B cell (primary cell): ENCODE measurements at regions not wholly inside any gene's neighbourhood (a gene's known extent, or its start where the extent isn't known, plus 50 kb on each side); places are given as distances from the start of the nearest gene placed in this dataset.

ENCODE experiments used
- ATAC-seq: fragments of 200-7000 bp; cut with Tn5 transposase; one replicate; pipeline ENCODE4 v1.10.0; 2021; ENCODE audit warnings: low read depth, mild to moderate bottlenecking, moderate number of reproducible peaks, moderate library complexity
- CTCF ChIA-PET: fragments of 350-600 bp; sonication (Branson Sonifier 250); formaldehyde crosslinking; loops from one replicate; lab custom pipeline; 2021; ENCODE audit warnings: antibody characterized with exemption, inconsistent platforms; lab: Charles Lee
- POLR2A ChIA-PET: fragments of 350-600 bp; sonication (Branson Sonifier 250); formaldehyde crosslinking; loops from one replicate; lab custom pipeline; 2021; ENCODE audit warnings: antibody characterized with exemption; lab: Charles Lee
- DNase-seq: peaks from one replicate; pipeline ENCODE4 v3.0.0; 2013
- H2AFZ ChIP-seq: 2 replicates; pipeline ENCODE4 v1.6.1; 2012; ENCODE audit warnings: mild to moderate bottlenecking, low read depth, low read length; ENCODE audit not compliant: insufficient read depth, poor library complexity, severe bottlenecking
- H3K27ac ChIP-seq, 2 donors: 1 replicate in 1 of 2; 2 replicates in 1 of 2; pipeline ENCODE4 v1.5.1; 2012 to 2013; ENCODE audit warnings: low read length in 2 of 2, mild to moderate bottlenecking in 2 of 2, moderate library complexity in 1 of 2
- H3K27me3 ChIP-seq, 4 experiments: fragments of 200-600 bp in 1 of 4; sonication (generic) in 1 of 4; replicated peaks in 1 of 4; 1 replicate in 2 of 4; 2 replicates in 2 of 4; pipeline versions ENCODE4 v1.6.1 to v1.7.0; 2013 to 2016; ENCODE audit warnings: low read length in 3 of 4, mild to moderate bottlenecking in 2 of 4, mixed read lengths in 1 of 4, moderate library complexity in 1 of 4; ENCODE audit not compliant: insufficient read depth in 4 of 4, control insufficient read depth in 3 of 4; ENCODE audit errors: control extremely low read depth in 1 of 4
- H3K36me3 ChIP-seq, 2 experiments: replicated peaks in 1 of 2; 1 replicate in 1 of 2; 2 replicates in 1 of 2; pipeline versions ENCODE4 v1.6.1 to v1.7.1; 2013; ENCODE audit warnings: low read length in 1 of 2; ENCODE audit not compliant: insufficient read depth in 2 of 2, control insufficient read depth in 1 of 2; ENCODE audit errors: control extremely low read depth in 1 of 2, extremely low read depth in 1 of 2
- H3K4me1 ChIP-seq, 2 donors: fragments of 200-600 bp in 1 of 2; sonication (generic) in 1 of 2; 1 replicate in 1 of 2; 2 replicates in 1 of 2; pipeline versions ENCODE4 v1.5.1 to v1.6.1; 2013 to 2017; ENCODE audit warnings: low read length in 2 of 2; ENCODE audit not compliant: control insufficient read depth in 2 of 2, insufficient read depth in 2 of 2
- H3K4me2 ChIP-seq: replicated peaks from 2 replicates; pipeline ENCODE3; 2012; ENCODE audit warnings: mild to moderate bottlenecking, low read depth, low read length; ENCODE audit not compliant: poor library complexity, severe bottlenecking
- H3K4me3 ChIP-seq, 5 experiments: fragments of 200-600 bp in 1 of 5; sonication (generic) in 1 of 5; 1 replicate in 3 of 5; 2 replicates in 2 of 5; pipeline versions ENCODE4 v1.5.1 to v1.7.0; 2011 to 2016; ENCODE audit warnings: low read length in 4 of 5, mild to moderate bottlenecking in 4 of 5, low read depth in 2 of 5, control low read depth in 1 of 5, moderate library complexity in 1 of 5; ENCODE audit not compliant: insufficient read depth in 1 of 5; ENCODE audit errors: control extremely low read depth in 1 of 5, extremely low read depth in 1 of 5
- H3K79me2 ChIP-seq: fragments of 200-600 bp; sonication (generic); one replicate; pipeline ENCODE4 v1.6.0; 2016; ENCODE audit warnings: low read length; ENCODE audit not compliant: control insufficient read depth, insufficient read depth
- H3K9ac ChIP-seq: fragments of 200-600 bp; sonication (generic); 2 replicates; pipeline ENCODE4 v1.6.1; 2017; ENCODE audit warnings: mild to moderate bottlenecking, low read length, moderate library complexity
- H3K9me3 ChIP-seq, 3 donors: one replicate each; pipeline versions ENCODE4 v1.6.1 to v1.7.1; 2013; ENCODE audit warnings: low read length in 2 of 3; ENCODE audit not compliant: control insufficient read depth in 2 of 3, insufficient read depth in 1 of 3; ENCODE audit errors: control extremely low read depth in 1 of 3
- H4K20me1 ChIP-seq: 2 replicates; pipeline ENCODE4 v1.6.0; 2012; ENCODE audit warnings: mild to moderate bottlenecking, low read length; ENCODE audit not compliant: insufficient read depth, control insufficient read depth, poor library complexity, severe bottlenecking
- H3K27ac Mint-ChIP-seq: one replicate; pipeline ENCODE4 v1.8.0; 2021; ENCODE audit warnings: mixed read lengths
- H3K27me3 Mint-ChIP-seq: one replicate; pipeline ENCODE4 v1.8.0; 2021; ENCODE audit warnings: mixed read lengths
- H3K4me1 Mint-ChIP-seq: one replicate; pipeline ENCODE4 v1.8.0; 2021; ENCODE audit warnings: mixed read lengths
- H3K4me3 Mint-ChIP-seq: one replicate; pipeline ENCODE4 v1.8.0; 2021; ENCODE audit warnings: mixed read lengths
- H3K9me3 Mint-ChIP-seq: one replicate; pipeline ENCODE4 v1.8.0; 2022; ENCODE audit warnings: mixed read lengths; ENCODE audit not compliant: insufficient read depth
- EZH2 ChIP-seq: IDR thresholded peaks from 2 replicates; pipeline ENCODE4 v1.6.1; 2012; ENCODE audit warnings: borderline replicate concordance, low read depth, mild to moderate bottlenecking, moderate library complexity, low read length; ENCODE audit not compliant: insufficient read depth, poor library complexity, severe bottlenecking
- WGBS: methylation state at CpG from one replicate; pipeline ENCODE4 v1.1.5; 2013; ENCODE audit warnings: missing lambda C conversion rate; ENCODE audit not compliant: insufficient coverage; 5-methylcytosine and 5-hydroxymethylcytosine counted together
- intact Hi-C: fragments of 100-400 bp; cut with micrococcal nuclease; formaldehyde crosslinking; loops from one replicate; pipeline ENCODE4 v1.10.0; 2022
- TF ChIP-seq, protein P1 (sequence below): fragments of 200-600 bp; IDR thresholded peaks from one replicate; pipeline ENCODE4 v1.8.0; 2022; ENCODE audit warnings: antibody characterized with exemption, mild to moderate bottlenecking

DNA sequence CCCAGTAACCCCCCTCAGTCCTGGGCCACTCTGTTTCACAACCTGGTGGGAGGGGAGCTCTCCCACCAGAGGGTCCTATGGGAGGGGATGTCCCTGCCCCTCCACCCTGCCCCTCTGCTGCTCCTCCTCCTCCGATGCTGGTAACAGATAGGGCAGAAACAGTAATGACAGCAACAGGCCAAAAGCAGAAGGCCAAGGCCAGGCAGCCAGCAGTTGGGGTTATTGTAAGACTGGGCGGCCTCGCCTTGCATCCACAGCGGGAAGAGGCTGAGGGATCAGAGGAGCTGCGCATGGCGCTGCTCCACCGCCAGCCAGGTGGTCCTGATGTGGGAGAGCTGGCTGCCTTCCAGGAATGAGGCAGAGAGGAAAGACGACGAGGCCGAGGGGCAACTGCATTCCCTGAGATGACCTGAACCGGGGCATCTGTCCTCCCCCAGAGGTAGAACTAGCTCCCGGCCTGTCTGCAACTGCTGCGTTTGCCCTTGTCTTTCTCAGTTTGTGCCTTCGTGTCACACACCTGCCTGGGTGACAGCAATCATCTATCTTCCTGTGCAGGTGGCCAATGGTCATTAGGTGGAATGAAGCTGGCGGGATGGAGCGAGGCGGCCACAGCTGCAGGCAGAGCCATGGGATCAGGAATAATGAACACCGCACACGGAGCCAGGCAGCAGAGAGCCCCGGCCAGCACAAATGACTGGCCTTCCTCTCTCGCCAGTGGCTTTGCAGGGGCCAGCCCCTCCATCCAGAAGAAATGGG, 54.0 kb upstream of the CACUL1 start:
- Mint-ChIP-seq H3K27me3 (peaks cover 17% of the 10 kb centered on the region), H3K4me1 (no peaks in the 10 kb centered on the region), H3K9me3 (no peaks in the 10 kb centered on the region), H3K27ac (no peak overlapping the region), H3K4me3 (no peak overlapping the region)
- no peaks in the 10 kb centered on the region for H4K20me1 ChIP-seq
- WGBS, result 94% methylated on average over 20 of the region's 21 CpGs
- POLR2A ChIA-PET, result no interaction called here
- TF ChIP-seq, protein P1, sequence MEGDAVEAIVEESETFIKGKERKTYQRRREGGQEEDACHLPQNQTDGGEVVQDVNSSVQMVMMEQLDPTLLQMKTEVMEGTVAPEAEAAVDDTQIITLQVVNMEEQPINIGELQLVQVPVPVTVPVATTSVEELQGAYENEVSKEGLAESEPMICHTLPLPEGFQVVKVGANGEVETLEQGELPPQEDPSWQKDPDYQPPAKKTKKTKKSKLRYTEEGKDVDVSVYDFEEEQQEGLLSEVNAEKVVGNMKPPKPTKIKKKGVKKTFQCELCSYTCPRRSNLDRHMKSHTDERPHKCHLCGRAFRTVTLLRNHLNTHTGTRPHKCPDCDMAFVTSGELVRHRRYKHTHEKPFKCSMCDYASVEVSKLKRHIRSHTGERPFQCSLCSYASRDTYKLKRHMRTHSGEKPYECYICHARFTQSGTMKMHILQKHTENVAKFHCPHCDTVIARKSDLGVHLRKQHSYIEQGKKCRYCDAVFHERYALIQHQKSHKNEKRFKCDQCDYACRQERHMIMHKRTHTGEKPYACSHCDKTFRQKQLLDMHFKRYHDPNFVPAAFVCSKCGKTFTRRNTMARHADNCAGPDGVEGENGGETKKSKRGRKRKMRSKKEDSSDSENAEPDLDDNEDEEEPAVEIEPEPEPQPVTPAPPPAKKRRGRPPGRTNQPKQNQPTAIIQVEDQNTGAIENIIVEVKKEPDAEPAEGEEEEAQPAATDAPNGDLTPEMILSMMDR, result no peak
- no peak for TF ChIP-seq EZH2
- CTCF ChIA-PET, result no interaction called here
- H3K36me3 ChIP-seq, result no peaks in the 10 kb centered on the region
- H3K4me1 ChIP-seq, result no peaks in the 10 kb centered on the region
- no peak overlapping the region for H2AFZ ChIP-seq
- ATAC-seq (no peak), DNase-seq (no peak)
- no peaks in the 10 kb centered on the region for H3K9me3 ChIP-seq
- no peaks in the 10 kb centered on the region for H3K79me2 ChIP-seq
- no peak overlapping the region for H3K4me3 ChIP-seq
- intact Hi-C loops, result no loop called here
- H3K27me3 ChIP-seq, result no peaks in the 10 kb centered on the region
- H3K27ac ChIP-seq, result no peak overlapping the region
- no peak overlapping the region for H3K4me2 ChIP-seq
- H3K9ac ChIP-seq, result no peak overlapping the region

DNA sequence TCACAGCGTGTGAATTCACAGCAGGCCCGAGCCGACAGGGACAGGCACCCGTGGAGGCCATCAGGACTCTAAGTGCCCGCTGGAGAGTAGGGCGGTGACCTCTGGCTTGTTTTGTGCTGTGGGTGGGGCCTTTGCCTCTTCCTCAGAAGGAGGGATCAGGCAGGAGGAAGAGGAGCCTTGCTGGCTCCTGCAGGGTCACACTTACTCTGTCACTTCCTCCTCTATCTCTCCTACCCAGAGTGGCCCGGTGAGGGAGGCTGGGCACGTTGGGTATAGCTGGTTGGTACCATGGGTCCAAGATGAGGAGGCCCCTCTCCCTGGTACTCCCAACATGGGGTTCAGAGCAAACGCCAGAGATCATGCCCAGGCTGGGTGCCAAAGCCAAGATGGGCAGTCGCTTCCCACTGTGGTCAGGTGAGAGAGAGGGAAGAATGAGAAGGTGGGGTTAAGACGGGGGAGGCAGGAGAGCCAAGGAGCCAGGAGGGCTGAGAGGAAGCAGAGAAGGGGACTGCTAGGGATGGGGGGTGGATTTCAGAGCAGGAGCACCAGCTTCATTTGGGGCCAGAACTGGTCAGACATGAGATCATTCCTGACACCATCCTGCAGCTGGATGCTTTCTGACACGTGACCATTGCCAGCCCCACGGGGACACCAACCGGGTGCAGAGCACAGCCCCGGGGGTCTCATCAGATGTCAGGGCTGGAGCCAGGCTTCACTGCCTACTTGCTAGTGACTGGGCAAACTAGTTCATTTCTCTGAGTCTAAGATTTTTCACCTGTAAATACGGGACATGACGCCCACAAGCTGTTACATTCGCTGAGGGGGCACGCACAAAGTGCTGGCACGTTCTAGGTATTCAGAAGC, 54.8 kb upstream of the CACUL1 start:
- Histone ChIP-seq H3K9me3 (no peaks in the 10 kb centered on the region), H3K27me3 (no peaks in the 10 kb centered on the region), H3K4me1 (no peaks in the 10 kb centered on the region), H3K4me3 (no peak overlapping the region), H4K20me1 (no peaks in the 10 kb centered on the region), H3K79me2 (no peaks in the 10 kb centered on the region), H3K36me3 (no peaks in the 10 kb centered on the region), H3K9ac (no peak overlapping the region), H3K27ac (no peak overlapping the region), H2AFZ (no peak overlapping the region), H3K4me2 (no peak overlapping the region)
- POLR2A ChIA-PET, result no interaction called here
- Mint-ChIP-seq H3K4me1 (no peaks in the 10 kb centered on the region), H3K4me3 (no peak overlapping the region), H3K27ac (no peak overlapping the region), H3K9me3 (no peaks in the 10 kb centered on the region), H3K27me3 (peaks cover 14% of the 10 kb centered on the region)
- WGBS, result 85% methylated on average over 16 of the region's 20 CpGs
- no peak for DNase-seq
- intact Hi-C loops, result no loop called here
- CTCF ChIA-PET, result no interaction called here
- no peak for TF ChIP-seq EZH2
- TF ChIP-seq, protein P1, result no peak
- no peak for ATAC-seq
